ENCODE measurements at regions not wholly inside any gene's neighbourhood (a gene's known extent, or its start where the extent isn't known, plus 50 kb on each side); places are given as distances from the start of the nearest gene placed in this dataset.
"Not testable (repeated sequence)": the region's sequence is repeated elsewhere in the genome, so short reads cannot be mapped to it uniquely, and the experiment has no call there.

DNA sequence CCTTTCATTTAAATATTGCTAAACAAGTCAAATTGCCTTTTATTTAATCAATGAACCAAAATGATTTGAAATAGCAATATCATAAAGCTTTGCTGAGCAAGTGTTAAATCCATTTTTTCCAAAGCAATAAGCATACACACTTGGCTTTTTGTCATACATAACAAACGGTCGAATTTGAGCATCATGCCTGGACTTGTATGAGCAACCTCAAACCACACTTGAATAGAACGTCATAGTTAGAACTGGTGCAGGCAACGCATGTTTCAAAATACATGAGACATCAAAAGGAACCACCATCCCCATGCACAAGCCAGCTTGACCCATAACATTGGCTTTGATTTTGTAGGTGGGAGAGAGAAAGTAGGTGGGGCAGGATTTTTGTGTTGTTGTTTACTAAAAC, 812.3 kb upstream of the FRG1 start:
- DNase-seq, result no peak

GRCh38 chr4:189129044-189129694, 811.5 kb upstream of the FRG1 start:
- DNase-seq, result no peak

DNA sequence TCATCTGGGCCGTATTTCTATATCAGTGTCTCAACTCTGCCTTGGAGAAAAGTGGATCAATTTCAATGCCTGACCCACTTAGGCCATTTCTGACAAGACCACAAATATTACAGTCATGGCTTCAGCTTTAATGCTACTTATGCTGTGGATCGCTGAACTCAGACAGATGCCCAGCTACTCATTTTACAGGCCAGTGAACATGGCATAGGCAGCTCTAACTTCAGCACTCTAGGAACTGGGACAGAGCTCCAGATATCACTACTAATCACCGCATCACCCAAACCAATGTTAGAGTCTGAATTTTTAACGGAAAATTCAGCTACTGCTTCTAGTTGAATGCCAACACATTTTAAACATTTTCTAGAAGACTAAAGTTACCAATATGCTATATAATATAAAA, 809.6 kb upstream of the FRG1 start:
- no peak for DNase-seq

DNA sequence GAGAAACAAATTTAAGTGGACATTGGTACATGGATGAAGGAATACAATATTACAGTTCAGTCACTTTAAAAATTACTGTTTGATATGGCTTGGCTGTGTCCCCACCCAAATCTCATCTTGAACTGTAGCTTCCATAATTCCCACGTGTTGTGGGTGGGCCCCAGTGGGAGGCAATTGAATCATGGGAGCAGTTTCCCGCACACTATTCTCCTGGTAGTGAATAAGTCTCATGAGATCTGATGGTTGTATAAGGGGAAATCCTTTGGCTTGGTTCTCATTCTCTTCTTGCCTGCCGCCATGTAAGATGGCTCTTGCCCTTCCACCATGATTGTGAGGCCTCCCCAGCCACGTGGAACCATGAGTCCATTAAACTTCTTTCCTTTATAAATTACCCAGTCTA, 804.2 kb upstream of the FRG1 start:
- no peak for DNase-seq

- no peak for DNase-seq
Measured at GRCh38 chr4:189143263-189143952, 797.3 kb upstream of the FRG1 start.

DNA sequence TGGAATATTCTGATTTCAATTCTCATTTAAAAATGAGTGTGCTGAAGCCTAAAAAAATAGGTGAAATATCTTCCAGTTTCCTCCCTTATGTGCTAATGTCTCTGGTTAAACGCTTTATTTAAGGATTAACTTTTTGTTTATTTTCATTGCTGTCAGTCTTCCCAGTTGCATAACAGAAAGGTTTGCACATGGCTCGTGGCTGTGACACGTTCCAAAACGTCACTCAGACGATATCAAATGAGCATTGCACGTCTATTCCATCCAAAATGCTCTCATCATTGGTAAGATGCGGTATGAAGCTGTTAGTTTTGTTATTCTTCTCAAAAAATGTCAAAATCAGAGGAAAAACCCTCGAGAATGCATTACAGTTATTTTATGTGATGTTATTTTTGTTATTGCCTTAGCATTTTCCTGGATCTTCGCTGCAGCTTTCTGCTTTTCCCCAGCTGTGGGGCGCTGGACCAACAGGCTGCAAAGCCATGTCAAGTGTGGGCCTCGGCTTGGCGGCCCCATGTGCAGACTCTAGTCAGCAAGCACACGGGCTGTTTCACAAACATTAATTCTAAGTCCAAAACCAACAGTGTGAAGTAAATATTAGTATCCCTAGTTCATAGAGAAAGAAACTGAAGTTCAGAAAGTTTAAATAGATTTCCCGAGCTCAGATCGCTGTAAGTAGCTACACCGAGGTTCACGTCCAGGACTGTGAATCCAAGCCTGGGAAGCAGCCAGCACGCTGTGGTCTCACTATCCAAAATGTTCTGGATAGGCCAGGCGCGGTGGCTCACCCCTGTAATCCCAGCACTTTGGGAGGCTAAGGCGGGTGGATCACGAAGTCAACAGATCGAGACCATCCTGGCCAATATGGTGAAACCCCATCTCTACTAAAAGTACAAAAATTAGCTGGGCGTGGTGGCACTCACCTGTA, 793.4 kb upstream of the FRG1 start:
- no peak for DNase-seq

DNA sequence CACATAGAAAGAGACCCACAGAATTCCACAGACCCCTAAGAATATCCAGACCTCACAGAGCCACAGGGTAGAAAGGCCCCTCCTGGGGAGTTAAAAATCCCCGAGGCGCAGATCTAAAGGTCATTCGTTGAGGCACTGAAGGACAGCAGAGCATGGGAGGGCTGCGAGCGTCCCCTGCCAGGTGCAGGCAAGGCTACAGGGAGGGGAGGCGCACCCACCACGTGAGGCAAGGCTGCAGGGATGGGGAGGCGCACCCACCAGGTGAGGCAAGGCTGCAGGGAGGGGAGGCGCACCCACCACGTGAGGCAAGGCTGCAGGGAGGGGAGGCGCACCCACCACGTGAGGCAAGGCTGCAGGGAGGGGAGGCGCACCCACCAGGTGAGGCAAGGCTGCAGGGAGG, 785.6 kb upstream of the FRG1 start:
- not testable (repeated sequence) for DNase-seq

GRCh38 chr4:189162073-189162789, 778.4 kb upstream of the FRG1 start:
- no peak for DNase-seq

DNA sequence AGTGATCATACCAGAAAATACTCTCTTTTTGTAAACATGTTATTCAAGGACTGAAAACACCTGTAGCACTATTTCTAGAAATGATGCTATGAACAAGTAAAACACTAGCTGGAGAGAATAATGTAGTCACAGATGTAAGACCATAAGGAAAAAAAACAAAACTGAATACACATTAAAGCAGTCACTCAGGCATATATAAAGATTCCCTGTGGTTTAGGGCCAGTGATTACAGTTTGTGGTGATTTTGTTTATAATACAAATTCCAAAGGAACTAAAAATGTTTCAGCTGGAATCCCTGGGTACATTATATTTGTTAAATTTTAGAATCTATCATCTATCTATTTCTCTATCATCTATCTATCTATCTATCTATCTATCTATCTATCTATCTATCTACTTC, 777.8 kb upstream of the FRG1 start:
- DNase-seq, result no peak

- DNase-seq, result no peak
Measured at GRCh38 chr4:189176002-189176401, 764.7 kb upstream of the FRG1 start.

- DNase-seq, result no peak
Measured at GRCh38 chr4:189177130-189177529, 763.5 kb upstream of the FRG1 start.

GRCh38 chr4:189178125-189178746, 762.4 kb upstream of the FRG1 start:
- no peak for DNase-seq

- no peak for DNase-seq
Measured at GRCh38 chr4:189185810-189186432, 754.8 kb upstream of the FRG1 start.

GRCh38 chr4:189187531-189188052, 753.1 kb upstream of the FRG1 start:
- DNase-seq, result no peak

DNA sequence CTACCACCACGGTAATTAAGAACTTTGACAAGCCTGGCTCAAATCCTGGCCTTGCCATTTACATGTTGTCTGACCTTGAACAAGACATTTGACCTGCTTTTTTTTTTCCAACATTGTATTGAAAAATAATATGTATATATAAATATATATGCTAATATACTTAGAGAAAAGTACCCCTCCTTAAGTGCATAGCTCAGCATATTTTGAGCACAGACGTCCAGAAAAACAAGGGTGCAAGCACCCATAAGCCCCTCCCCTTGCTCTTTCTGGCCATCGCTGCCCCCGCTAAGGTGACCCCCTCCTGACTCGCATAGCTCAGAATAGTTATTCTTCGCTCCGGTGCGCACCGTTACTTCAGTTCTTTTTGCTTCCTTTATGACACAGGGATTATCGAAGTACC, 742.0 kb upstream of the FRG1 start:
- DNase-seq, result no peak

- no peak for DNase-seq
Measured at GRCh38 chr4:189200353-189200752, 740.3 kb upstream of the FRG1 start.

DNA sequence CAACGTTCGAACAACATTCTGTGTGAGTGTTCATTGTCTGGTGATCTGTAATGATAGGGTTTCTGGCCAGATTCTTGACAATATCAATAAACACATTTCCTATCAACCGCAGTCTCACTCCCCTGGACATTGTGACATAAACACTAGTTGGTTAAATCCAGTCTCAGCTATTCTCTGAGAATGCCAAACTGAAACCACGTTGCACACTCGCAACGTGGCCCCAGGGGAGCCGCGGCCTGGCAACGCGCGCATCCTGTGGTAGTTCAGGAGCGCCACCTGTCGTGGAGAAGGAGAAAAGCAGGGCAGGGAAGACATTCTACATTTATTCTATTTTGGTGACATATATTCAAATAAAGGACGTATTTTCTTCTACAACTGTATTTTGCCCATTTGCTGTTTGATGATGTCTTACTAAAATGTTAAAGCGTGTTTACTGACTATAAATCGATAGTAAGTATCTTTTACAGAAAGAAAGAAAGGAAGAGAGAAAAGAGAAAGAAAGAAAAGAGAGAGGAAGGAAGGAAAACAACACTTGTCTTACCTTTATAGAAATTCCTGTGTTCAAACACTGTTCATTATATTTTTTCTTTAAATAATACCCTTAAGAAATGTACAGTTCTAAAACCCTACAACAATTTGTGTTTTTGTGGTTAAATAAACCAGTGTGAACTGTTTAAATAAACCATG, 738.3 kb upstream of the FRG1 start:
- peak; percentile 3 for DNase-seq

DNA sequence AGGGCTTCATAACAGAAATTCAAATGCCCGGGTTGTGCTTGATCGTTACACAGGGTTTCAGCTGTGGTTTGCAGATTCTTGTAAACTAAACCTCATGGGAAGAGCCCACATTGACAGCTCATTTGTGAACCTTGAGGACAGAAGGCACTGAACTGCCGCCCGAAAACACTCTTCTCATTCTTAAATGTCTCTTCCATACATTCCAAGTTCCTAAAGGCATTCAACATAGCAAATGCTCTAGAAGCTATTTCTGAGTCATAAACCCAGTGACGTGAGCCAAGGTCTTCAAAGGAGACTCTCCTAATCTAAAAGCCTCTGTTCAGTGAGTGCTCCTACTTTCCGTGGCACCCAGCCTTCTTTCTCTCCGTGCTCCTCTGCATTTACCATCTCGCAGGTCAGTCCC, 737.8 kb upstream of the FRG1 start:
- no peak for DNase-seq

GRCh38 chr4:189204616-189205015, 736.1 kb upstream of the FRG1 start:
- DNase-seq, result no peak

GRCh38 chr4:189206953-189207352, 733.7 kb upstream of the FRG1 start:
- DNase-seq, result no peak

- no peak for DNase-seq
Measured at GRCh38 chr4:189207872-189208271, 732.8 kb upstream of the FRG1 start.
